GM19467 (cell line): ENCODE measurements at regions not wholly inside any gene's neighbourhood (a gene's known extent, or its start where the extent isn't known, plus 50 kb on each side); places are given as distances from the start of the nearest gene placed in this dataset.

Source experiments
- ATAC-seq: cut with Tn5 transposase; IDR thresholded peaks from one replicate; pipeline ENCODE4 v1.9.1; 2021; ENCODE audit warnings: mild to moderate bottlenecking, moderate library complexity; ENCODE audit not compliant: unreplicated experiment

- ATAC-seq: no peak
Measured at GRCh38 chr20:11324990-11325389, 592.7 kb upstream of the BTBD3 start.

- no peak for ATAC-seq
Measured at GRCh38 chr20:11328839-11329238, 588.9 kb upstream of the BTBD3 start.

GRCh38 chr20:11329271-11329670 lies 588.4 kb upstream of the BTBD3 start:
- ATAC-seq: no peak

GRCh38 chr20:11331096-11331495 lies 586.6 kb upstream of the BTBD3 start:
- no peak for ATAC-seq

GRCh38 chr20:11332381-11332780 lies 585.3 kb upstream of the BTBD3 start:
- no peak for ATAC-seq

GRCh38 chr20:11333634-11334033 lies 584.1 kb upstream of the BTBD3 start:
- ATAC-seq: no peak

- ATAC-seq: no peak
Measured at GRCh38 chr20:11337361-11338130, 580.1 kb upstream of the BTBD3 start.

- no peak for ATAC-seq
Measured at GRCh38 chr20:11338496-11339306, 579.0 kb upstream of the BTBD3 start.

GRCh38 chr20:11344939-11345338 lies 572.8 kb upstream of the BTBD3 start:
- ATAC-seq: no peak

GRCh38 chr20:11347738-11348137 lies 570.0 kb upstream of the BTBD3 start:
- no peak for ATAC-seq

- no peak for ATAC-seq
Measured at GRCh38 chr20:11350126-11351005, 567.3 kb upstream of the BTBD3 start.

- ATAC-seq: no peak
Measured at GRCh38 chr20:11352041-11352440, 565.7 kb upstream of the BTBD3 start.

GRCh38 chr20:11354846-11355245 lies 562.8 kb upstream of the BTBD3 start:
- ATAC-seq: no peak

GRCh38 chr20:11355345-11355744 lies 562.3 kb upstream of the BTBD3 start:
- ATAC-seq: no peak

- ATAC-seq: no peak
Measured at GRCh38 chr20:11356061-11356460, 561.6 kb upstream of the BTBD3 start.

- ATAC-seq: no peak
Measured at GRCh38 chr20:11362450-11362849, 555.2 kb upstream of the BTBD3 start.

GRCh38 chr20:11364736-11365135 lies 553.0 kb upstream of the BTBD3 start:
- no peak for ATAC-seq

- no peak for ATAC-seq
Measured at GRCh38 chr20:11366660-11367059, 551.0 kb upstream of the BTBD3 start.

GRCh38 chr20:11368499-11368898 lies 549.2 kb upstream of the BTBD3 start:
- no peak for ATAC-seq

- ATAC-seq: no peak
Measured at GRCh38 chr20:11368965-11369711, 548.6 kb upstream of the BTBD3 start.

- ATAC-seq: no peak
Measured at GRCh38 chr20:11371831-11372230, 545.9 kb upstream of the BTBD3 start.
